ENCODE measurements at regions not wholly inside any gene's neighbourhood (a gene's known extent, or its start where the extent isn't known, plus 50 kb on each side); places are given as distances from the start of the nearest gene placed in this dataset.

- Histone ChIP-seq H3K9me3 (no peaks in the 10 kb centered on the region), H3K36me3 (no peaks in the 10 kb centered on the region), H3K4me1 (peaks cover 0 to 15% (median 6%) of the 10 kb centered on the region in 9 donors), H3K27me3 (no peaks in the 10 kb centered on the region), H3K4me3 (no peak overlapping the region), H3K27ac (no peak overlapping the region)
- DNase-seq (no peak), ATAC-seq (no peak)
- intact Hi-C loops (cut with DNase I), result no loop called here
- no peak for TF ChIP-seq CTCF (IDR thresholded peaks at IDR 0.05)
- WGBS, 2 donors, result 95 to 98% methylated on average over 3 of the region's 3 CpGs
These were observed 165.7 kb upstream of the TSC22D2 start for GRCh38 chr3:150242220-150242936.

- no peaks in the 10 kb centered on the region for H3K27me3 ChIP-seq
- WGBS, 2 donors, result 91 to 93% methylated on average over 2 of the region's 2 CpGs
- H3K4me1 ChIP-seq, result peaks cover 0 to 30% (median 9%) of the 10 kb centered on the region in 9 donors
- DNase-seq (no peak), ATAC-seq (no peak)
- H3K9me3 ChIP-seq, result no peaks in the 10 kb centered on the region
- H3K27ac ChIP-seq, result no peak overlapping the region
- intact Hi-C loops (cut with DNase I), result no loop called here
- no peaks in the 10 kb centered on the region for H3K36me3 ChIP-seq
- no peak overlapping the region for H3K4me3 ChIP-seq
- TF ChIP-seq CTCF (IDR thresholded peaks at IDR 0.05), result no peak
These were observed 167.2 kb upstream of the TSC22D2 start for GRCh38 chr3:150240891-150241290.

GRCh38 chr3:150239766-150240165 lies 168.3 kb upstream of the TSC22D2 start:
- no peaks in the 10 kb centered on the region for H3K27me3 ChIP-seq
- H3K4me1 ChIP-seq, result peaks cover 0 to 37% (median 11%) of the 10 kb centered on the region in 9 donors
- no peak for TF ChIP-seq CTCF (IDR thresholded peaks at IDR 0.05)
- H3K4me3 ChIP-seq, result no peak overlapping the region
- DNase-seq, result no peak
- no peak overlapping the region for H3K27ac ChIP-seq
- ATAC-seq, result no peak
- WGBS, 2 donors, result 57 to 74% methylated on average over 1 of the region's 1 CpG
- intact Hi-C loops (cut with DNase I), result loop anchor here in 5 of 10 donors (5.0 to 10.0 kb wide), 5 partner anchors 113 to 258 kb away; no protein-coding TSS in a partner anchor
- no peaks in the 10 kb centered on the region for H3K36me3 ChIP-seq
- no peaks in the 10 kb centered on the region for H3K9me3 ChIP-seq

GRCh38 chr3:150238995-150239619 lies 169.0 kb upstream of the TSC22D2 start:
- Histone ChIP-seq H3K4me3 (no peak overlapping the region), H3K27ac (no peak overlapping the region), H3K36me3 (no peaks in the 10 kb centered on the region), H3K4me1 (peaks cover 0 to 37% (median 11%) of the 10 kb centered on the region in 9 donors), H3K27me3 (no peaks in the 10 kb centered on the region), H3K9me3 (no peaks in the 10 kb centered on the region)
- ATAC-seq, result peak in 3 of 8 donors; percentile 18 to 60 (median 20)
- peak in 7 of 9 donors; percentile 14 to 53 (median 46) for TF ChIP-seq CTCF (IDR thresholded peaks at IDR 0.05)
- no peak for DNase-seq
- WGBS, 2 donors, result 79 to 84% methylated on average over 5 of the region's 5 CpGs
- intact Hi-C loops (cut with DNase I), result loop anchor here in 5 of 10 donors (5.0 to 10.0 kb wide), 5 partner anchors 113 to 258 kb away; no protein-coding TSS in a partner anchor
